Endothelial cell of umbilical vein (primary cell): ENCODE measurements at regions not wholly inside any gene's neighbourhood (a gene's known extent, or its start where the extent isn't known, plus 50 kb on each side); places are given as distances from the start of the nearest gene placed in this dataset.

Source experiments
- BruUV-seq: library from RNA; stranded (reverse); fragments of 400-500 nt; replicated peaks from 2 replicates; lab custom pipeline; 2021; lab: Mats Ljungman, UMichigan
- CTCF ChIA-PET: fragments of 300-600, 350-600 bp; sonication (Branson Sonifier 250); formaldehyde crosslinking; loops from one replicate; lab custom pipeline; 2021; ENCODE audit warnings: antibody characterized with exemption, inconsistent platforms; lab: Charles Lee
- POLR2A ChIA-PET: fragments of 300-600, 350-600 bp; sonication (Branson Sonifier 250); formaldehyde crosslinking; loops from one replicate; lab custom pipeline; 2021; ENCODE audit warnings: antibody characterized with exemption, inconsistent platforms; lab: Charles Lee
- DNase-seq: peaks from one replicate; pipeline ENCODE4 v3.0.0-alpha.2; 2011; ENCODE audit warnings: low read depth, low spot score
- FAIRE-seq: peaks from 2 replicates; lab custom pipeline; 2011; peaks lifted over from hg19 to GRCh38; lab: Jason Lieb, UNC
- H2AFZ ChIP-seq: 2 replicates; pipeline ENCODE4 v1.6.0; 2012; ENCODE audit warnings: low read depth, low read length, control low read depth, inconsistent platforms
- H3K27ac ChIP-seq: 2 replicates; pipeline ENCODE4 v1.5.1; 2011; ENCODE audit warnings: low read depth, mild to moderate bottlenecking, control low read depth, low read length, moderate library complexity; ENCODE audit not compliant: insufficient read depth
- H3K27me3 ChIP-seq, 2 experiments: 2 replicates each; pipeline versions ENCODE4 v1.6.0 to v1.6.1; 2011; ENCODE audit warnings: low read length in 2 of 2, mixed read lengths in 1 of 2; ENCODE audit not compliant: control insufficient read depth in 2 of 2, insufficient read depth in 2 of 2
- H3K36me3 ChIP-seq, 2 experiments: 2 replicates in 1 of 2; 3 replicates in 1 of 2; pipeline ENCODE4 v1.5.1; 2011; ENCODE audit warnings: low read length in 2 of 2, mild to moderate bottlenecking in 1 of 2, moderate library complexity in 1 of 2; ENCODE audit not compliant: control insufficient read depth in 2 of 2, insufficient read depth in 2 of 2; ENCODE audit errors: extremely low read depth in 1 of 2
- H3K4me1 ChIP-seq: 3 replicates; pipeline ENCODE4 v1.5.1; 2011; ENCODE audit warnings: mild to moderate bottlenecking, low read length; ENCODE audit not compliant: control insufficient read depth, insufficient read depth; ENCODE audit errors: extremely low read depth
- H3K4me2 ChIP-seq: 2 replicates; pipeline ENCODE4 v1.6.1; 2011; ENCODE audit warnings: low read length, control low read depth, mixed read lengths; ENCODE audit not compliant: insufficient read depth
- H3K4me3 ChIP-seq, 3 experiments: fragments of 200-600 bp in 1 of 3; sonication (generic), shearing (Covaris generic) in 1 of 3; replicated peaks in 1 of 3; 2 replicates each; pipeline ENCODE4 v1.5.1; 2011 to 2016; ENCODE audit warnings: control low read depth in 3 of 3, low read length in 3 of 3, mild to moderate bottlenecking in 2 of 3, inconsistent platforms in 1 of 3, low read depth in 1 of 3, moderate library complexity in 1 of 3; ENCODE audit not compliant: insufficient read depth in 1 of 3
- H3K79me2 ChIP-seq: 2 replicates; pipeline ENCODE4 v1.6.0; 2012; ENCODE audit warnings: low read length, inconsistent platforms; ENCODE audit not compliant: control insufficient read depth, insufficient read depth
- H3K9ac ChIP-seq: replicated peaks from 2 replicates; pipeline ENCODE3; 2011; ENCODE audit warnings: low read length, control low read depth; ENCODE audit not compliant: insufficient read depth; ENCODE audit errors: extremely low read depth
- H3K9me1 ChIP-seq: replicated peaks from 3 replicates; pipeline ENCODE4 v1.6.0; 2011; ENCODE audit warnings: mild to moderate bottlenecking, low read length; ENCODE audit not compliant: control insufficient read depth, insufficient read depth; ENCODE audit errors: extremely low read depth
- H3K9me3 ChIP-seq: replicated peaks from 2 replicates; pipeline ENCODE4 v1.5.1; 2012; ENCODE audit warnings: low read length, inconsistent platforms; ENCODE audit not compliant: control insufficient read depth, insufficient read depth
- H4K20me1 ChIP-seq: replicated peaks from 2 replicates; pipeline ENCODE3; 2011; ENCODE audit warnings: mild to moderate bottlenecking, low read length; ENCODE audit not compliant: control insufficient read depth, insufficient read depth; ENCODE audit errors: extremely low read depth
- CTCF ChIP-seq, 2 donors: IDR thresholded peaks; 1 replicate in 1 of 2; 2 replicates in 1 of 2; pipeline ENCODE4 v1.5.1; 2011; ENCODE audit warnings: low read length in 2 of 2, mild to moderate bottlenecking in 2 of 2, moderate library complexity in 2 of 2, control low read depth in 1 of 2, inconsistent platforms in 1 of 2, low read depth in 1 of 2; ENCODE audit not compliant: insufficient read depth in 1 of 2; ENCODE audit errors: extremely low read depth in 1 of 2
- EZH2 ChIP-seq: IDR thresholded peaks from 2 replicates; pipeline ENCODE4 v1.6.1; 2012; ENCODE audit warnings: borderline replicate concordance, low read depth, mild to moderate bottlenecking, moderate library complexity, low read length, inconsistent platforms; ENCODE audit not compliant: severe bottlenecking
- FOS ChIP-seq: IDR thresholded peaks from 2 replicates; pipeline ENCODE4 v1.6.1; 2011; ENCODE audit warnings: mild to moderate bottlenecking, low read length, moderate library complexity, borderline replicate concordance; ENCODE audit not compliant: insufficient read depth
- GATA2 ChIP-seq: IDR thresholded peaks from 2 replicates; pipeline ENCODE4 v1.7.0; 2011; ENCODE audit warnings: low read depth, mild to moderate bottlenecking, moderate library complexity, mixed read lengths, low read length; ENCODE audit not compliant: insufficient read length, insufficient read depth
- JUN ChIP-seq: IDR thresholded peaks from 2 replicates; pipeline ENCODE4 v1.6.1; 2011; ENCODE audit warnings: borderline replicate concordance, low read depth; ENCODE audit not compliant: insufficient read length, insufficient read depth
- MAX ChIP-seq: IDR thresholded peaks from 2 replicates; pipeline ENCODE4 v1.6.1; 2011; ENCODE audit not compliant: insufficient read depth, insufficient read length
- MYC ChIP-seq: IDR thresholded peaks from one replicate; pipeline ENCODE4 v1.6.1; 2011; ENCODE audit warnings: mild to moderate bottlenecking, low read depth, low read length
- POLR2A ChIP-seq: IDR thresholded peaks from 2 replicates; pipeline ENCODE4 v1.6.1; 2012; ENCODE audit warnings: low read depth, mild to moderate bottlenecking, control low read depth, low read length
- POLR2AphosphoS5 ChIP-seq: IDR thresholded peaks from 2 replicates; pipeline ENCODE4 v1.6.1; 2012; ENCODE audit warnings: low read depth, mild to moderate bottlenecking, control low read depth, low read length, moderate library complexity; ENCODE audit not compliant: insufficient read depth
- dilution Hi-C: fragments of 300-500 bp; cut with MboI; formaldehyde crosslinking; loops from one replicate; pipeline ENCODE4 v1.15.0; 2019; ENCODE audit warnings: low sequenced_read_pairs; ENCODE audit not compliant: extremely low pct_ligation_motif_present
- intact Hi-C: fragments of 100-400 bp; cut with micrococcal nuclease; formaldehyde crosslinking; loops from one replicate; pipeline ENCODE4 v1.10.0; 2022

- Histone ChIP-seq H3K4me3 (no peak overlapping the region), H3K27ac (no peak overlapping the region), H3K27me3 (no peaks in the 10 kb centered on the region), H3K4me2 (no peak overlapping the region), H2AFZ (no peak overlapping the region), H3K36me3 (no peaks in the 10 kb centered on the region), H3K9me1 (no peaks in the 10 kb centered on the region), H3K4me1 (no peaks in the 10 kb centered on the region), H3K9ac (no peak overlapping the region), H4K20me1 (no peaks in the 10 kb centered on the region), H3K79me2 (no peaks in the 10 kb centered on the region), H3K9me3 (peaks cover 3% of the 10 kb centered on the region)
- ChIA-PET POLR2A (no interaction called here), CTCF (no interaction called here)
- FAIRE-seq (no peak), DNase-seq (no peak)
- TF ChIP-seq GATA2 (no peak), JUN (no peak), POLR2AphosphoS5 (no peak), CTCF (IDR thresholded peaks at IDR 0.05; ENCODE audit: extremely low read depth in 1 of 2, insufficient read depth in 1 of 2, low read depth in 1 of 2, low read length in 2 of 2) (no peak), EZH2 (no peak), FOS (no peak), MAX (no peak), POLR2A (no peak), MYC (no peak)
- intact Hi-C loops, result no loop called here
- no TSS peak for BruUV-seq
- dilution Hi-C loops, result no loop called here
These were observed 359.5 kb upstream of the CNTN6 start for GRCh38 chr3:733313-733712.
